GM21381 (cell line): ENCODE measurements at regions not wholly inside any gene's neighbourhood (a gene's known extent, or its start where the extent isn't known, plus 50 kb on each side); places are given as distances from the start of the nearest gene placed in this dataset.

Experiments used
- ATAC-seq: cut with Tn5 transposase; IDR thresholded peaks from one replicate; pipeline ENCODE4 v1.9.1; 2021; ENCODE audit warnings: mild to moderate bottlenecking, moderate library complexity; ENCODE audit not compliant: unreplicated experiment

- ATAC-seq, result no peak
These were observed 50.7 kb upstream of the PDE4B start for GRCh38 chr1:65741993-65742392.
